ENCODE measurements at regions not wholly inside any gene's neighbourhood (a gene's known extent, or its start where the extent isn't known, plus 50 kb on each side); places are given as distances from the start of the nearest gene placed in this dataset.

GRCh38 chr4:156261230-156261629, 307.6 kb upstream of the CTSO start:
- Histone ChIP-seq H3K36me3 (no peaks in the 10 kb centered on the region), H3K4me3 (no peak overlapping the region), H3K4me1 (no peaks in the 10 kb centered on the region), H3K9me3 (peaks cover 0 to 6% (median 0%) of the 10 kb centered on the region in 8 donors), H3K27ac (no peak overlapping the region), H3K27me3 (replicated peaks in 1 of 7) (no peaks in the 10 kb centered on the region)
- intact Hi-C loops (cut with DNase I; ENCODE audit: low total_unique reads): no loop called here
- WGBS, 5 donors: 78 to 100% (median 90%) methylated on average over 1 of the region's 1 CpG
- TF ChIP-seq POLR2AphosphoS5 (IDR thresholded peaks at IDR 0.05): no peak
- no peak for DNase-seq

GRCh38 chr4:156255230-156256007, 301.8 kb upstream of the CTSO start:
- H3K27ac ChIP-seq: no peak overlapping the region
- no peak for DNase-seq
- 70 to 78% (median 72%) methylated on average over 5 of the region's 5 CpGs for WGBS, 5 donors

GRCh38 chr4:156252358-156252921, 298.8 kb upstream of the CTSO start:
- no peak for DNase-seq
- Histone ChIP-seq H3K27ac (no peak overlapping the region), H3K4me1 (no peaks in the 10 kb centered on the region), H3K9me3 (peaks cover 0 to 10% (median 0%) of the 10 kb centered on the region in 8 donors), H3K27me3 (replicated peaks in 1 of 7) (no peaks in the 10 kb centered on the region), H3K36me3 (no peaks in the 10 kb centered on the region), H3K4me3 (no peak overlapping the region)
- TF ChIP-seq CTCF (IDR thresholded peaks at IDR 0.05 in 8 of 11, conservative IDR thresholded peaks at IDR 0.05 in 3 of 11) (no peak), POLR2AphosphoS5 (IDR thresholded peaks at IDR 0.05) (no peak), POLR2A (IDR thresholded peaks at IDR 0.05) (no peak)
- intact Hi-C loops (cut with DNase I; ENCODE audit: low total_unique reads): no loop called here
- 68 to 79% (median 76%) methylated on average over 2 of the region's 2 CpGs for WGBS, 5 donors

More at GRCh38 chr4:156255230-156256007, 301.8 kb upstream of the CTSO start:
- no peak overlapping the region for H3K4me3 ChIP-seq
- no peaks in the 10 kb centered on the region for H3K9me3 ChIP-seq
- no peaks in the 10 kb centered on the region for H3K27me3 ChIP-seq (replicated peaks in 1 of 7)
- intact Hi-C loops (cut with DNase I; ENCODE audit: low total_unique reads): no loop called here
- H3K4me1 ChIP-seq: no peaks in the 10 kb centered on the region
- no peaks in the 10 kb centered on the region for H3K36me3 ChIP-seq
- TF ChIP-seq POLR2A (IDR thresholded peaks at IDR 0.05) (no peak), POLR2AphosphoS5 (IDR thresholded peaks at IDR 0.05) (no peak), CTCF (IDR thresholded peaks at IDR 0.05 in 8 of 11, conservative IDR thresholded peaks at IDR 0.05 in 3 of 11) (no peak)

- TF ChIP-seq CTCF (IDR thresholded peaks at IDR 0.05 in 8 of 11, conservative IDR thresholded peaks at IDR 0.05 in 3 of 11) (no peak), POLR2AphosphoS5 (IDR thresholded peaks at IDR 0.05) (no peak), POLR2A (IDR thresholded peaks at IDR 0.05) (no peak)
- DNase-seq: no peak
- H3K27me3 ChIP-seq (replicated peaks in 1 of 7): no peaks in the 10 kb centered on the region
- no peak overlapping the region for H3K4me3 ChIP-seq
- H3K36me3 ChIP-seq: no peaks in the 10 kb centered on the region
- no peaks in the 10 kb centered on the region for H3K4me1 ChIP-seq
- no peak overlapping the region for H3K27ac ChIP-seq
- peaks cover 0 to 10% (median 0%) of the 10 kb centered on the region in 8 donors for H3K9me3 ChIP-seq
- intact Hi-C loops (cut with DNase I; ENCODE audit: low total_unique reads): no loop called here
- WGBS, 5 donors: 76 to 91% (median 82%) methylated on average over 3 of the region's 3 CpGs
Observed at GRCh38 chr4:156251373-156252065, 297.9 kb upstream of the CTSO start.

Data from spleen (tissue), 11 donors.